ENCODE measurements at regions not wholly inside any gene's neighbourhood (a gene's known extent, or its start where the extent isn't known, plus 50 kb on each side); places are given as distances from the start of the nearest gene placed in this dataset.
A peak's percentile ranks its signal among the peaks of the same experiment; 100 is the strongest.

DNA sequence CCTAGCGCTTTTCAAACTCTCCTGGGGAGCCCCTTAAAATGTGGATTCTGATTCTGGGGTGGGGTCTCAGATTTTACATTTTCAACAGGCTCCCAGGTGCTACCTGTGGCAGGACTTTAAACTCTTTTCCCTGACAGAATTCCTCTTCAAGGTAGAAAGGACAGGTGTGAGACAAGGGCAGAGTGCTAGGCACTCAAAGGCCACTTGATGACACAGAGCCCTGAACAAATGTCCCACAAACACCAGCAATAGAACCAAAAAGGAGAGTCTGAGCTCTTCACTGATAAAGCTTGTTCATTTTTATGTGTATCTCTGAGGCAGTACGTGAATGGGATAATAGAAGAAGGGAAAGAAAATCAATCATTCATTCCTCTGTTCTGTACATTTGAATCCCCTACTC lies 77.7 kb upstream of the PELI1 start:
- DNase-seq (ENCODE audit: low spot score): no peak

DNA sequence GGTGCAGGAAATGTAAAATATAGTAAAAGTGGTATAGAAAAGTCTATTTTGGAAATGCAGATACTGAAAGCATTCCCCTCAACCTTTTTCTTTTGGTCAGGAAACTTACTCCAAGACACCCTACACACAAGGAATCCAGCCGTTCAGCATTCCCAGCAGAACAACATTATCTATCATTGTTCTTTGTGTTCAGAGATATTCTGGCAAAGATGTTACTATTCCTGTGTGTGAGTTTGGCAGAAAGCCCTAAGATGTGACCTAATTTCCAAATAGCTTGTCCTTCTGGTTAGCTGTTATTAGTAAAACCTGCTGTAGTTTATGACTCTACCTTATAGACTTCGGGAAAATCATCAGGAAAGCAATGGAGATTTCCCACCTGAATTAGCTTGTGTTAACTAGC lies 78.1 kb upstream of the PELI1 start:
- no peak for DNase-seq (ENCODE audit: low spot score)

GRCh38 chr2:64223055-64223454 lies 78.8 kb upstream of the PELI1 start:
- DNase-seq (ENCODE audit: low spot score): no peak

DNA sequence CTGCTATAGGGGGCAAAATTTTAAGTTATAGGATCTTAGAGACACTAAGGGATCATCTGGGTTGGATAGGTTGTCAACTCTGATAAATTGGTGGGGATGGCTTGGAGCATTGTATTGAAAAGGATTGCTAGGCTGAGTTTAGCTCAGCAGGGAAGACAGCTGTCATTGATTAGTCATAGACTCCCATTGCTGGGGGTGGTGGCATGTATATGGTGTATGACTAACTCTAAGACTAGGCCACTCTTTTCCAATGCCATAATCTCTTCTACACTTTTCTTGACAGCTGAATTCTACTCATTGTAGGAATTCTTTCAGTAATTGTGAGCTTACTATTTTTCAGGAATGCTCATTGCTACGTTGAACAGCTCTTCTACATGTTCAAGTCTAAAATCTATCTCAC lies 81.3 kb upstream of the PELI1 start:
- DNase-seq (ENCODE audit: low spot score): no peak

DNA sequence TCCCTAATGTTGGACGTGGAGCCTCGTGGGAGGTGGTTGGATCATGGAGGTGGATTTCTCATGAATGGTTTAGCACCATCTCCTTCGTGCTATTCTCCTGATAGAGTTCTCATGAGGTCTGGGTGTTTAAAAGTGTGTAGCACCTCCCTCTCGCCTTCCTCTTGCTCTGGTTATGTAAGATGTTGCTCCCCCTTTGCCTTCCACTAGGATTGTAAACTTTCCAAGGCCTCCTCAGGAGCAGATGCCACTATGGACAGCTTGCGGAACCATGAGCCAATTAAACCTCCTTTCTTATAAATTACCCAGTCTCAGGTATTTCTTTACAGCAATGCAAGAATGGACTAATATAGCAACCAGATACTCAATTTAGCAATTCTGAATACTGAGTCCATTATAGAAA lies 82.4 kb upstream of the PELI1 start:
- DNase-seq (ENCODE audit: low spot score): no peak

- no peak for DNase-seq (ENCODE audit: low spot score)
These were observed 83.4 kb upstream of the PELI1 start for GRCh38 chr2:64227603-64228125.

DNA sequence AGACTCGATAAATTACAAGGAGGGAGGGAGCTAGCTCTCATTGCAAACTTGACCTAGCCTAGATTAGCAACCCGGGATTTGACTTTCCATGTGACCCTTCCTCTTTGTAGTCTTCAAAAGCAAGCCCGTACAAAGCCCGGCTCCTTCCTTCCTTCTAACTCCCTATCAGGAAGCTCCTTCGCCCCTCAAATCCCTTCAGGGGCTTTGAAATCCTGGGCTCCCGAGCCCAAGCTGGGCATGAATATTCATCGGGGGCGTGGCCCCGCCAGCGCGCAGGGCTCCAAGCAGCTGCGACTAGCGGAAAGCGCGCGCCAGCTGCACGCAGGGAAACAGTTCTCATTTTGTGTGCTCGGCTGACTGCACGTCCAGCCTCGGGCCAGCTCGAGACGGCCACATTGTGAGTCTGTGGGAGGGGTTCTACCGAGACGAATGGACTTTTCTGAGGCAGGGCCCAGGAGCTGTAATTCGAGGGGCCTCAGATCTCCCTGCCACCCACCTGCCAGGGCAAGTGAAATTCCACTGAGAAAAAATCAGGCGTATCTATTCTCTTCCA lies 84.0 kb upstream of the PELI1 start:
- peak; percentile 89 for DNase-seq (ENCODE audit: low spot score)

DNA sequence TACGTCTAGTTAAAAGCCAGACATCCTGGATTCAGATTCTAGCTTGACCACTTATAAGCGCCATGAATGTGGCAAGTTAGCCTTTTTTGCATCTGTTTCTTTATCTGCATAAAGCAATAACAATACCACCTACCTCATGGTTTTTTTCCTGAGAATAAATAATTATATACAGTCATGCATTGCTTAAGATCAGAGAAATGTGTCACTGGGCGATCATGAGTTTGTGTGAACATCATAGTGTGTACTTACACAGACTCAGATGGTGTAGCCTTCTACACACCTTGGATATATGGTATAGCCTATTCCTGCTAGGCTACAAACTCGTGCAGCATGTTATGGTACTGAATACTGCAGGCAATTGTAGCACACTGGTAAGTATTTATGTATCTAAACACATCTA lies 84.7 kb upstream of the PELI1 start:
- DNase-seq (ENCODE audit: low spot score): no peak

DNA sequence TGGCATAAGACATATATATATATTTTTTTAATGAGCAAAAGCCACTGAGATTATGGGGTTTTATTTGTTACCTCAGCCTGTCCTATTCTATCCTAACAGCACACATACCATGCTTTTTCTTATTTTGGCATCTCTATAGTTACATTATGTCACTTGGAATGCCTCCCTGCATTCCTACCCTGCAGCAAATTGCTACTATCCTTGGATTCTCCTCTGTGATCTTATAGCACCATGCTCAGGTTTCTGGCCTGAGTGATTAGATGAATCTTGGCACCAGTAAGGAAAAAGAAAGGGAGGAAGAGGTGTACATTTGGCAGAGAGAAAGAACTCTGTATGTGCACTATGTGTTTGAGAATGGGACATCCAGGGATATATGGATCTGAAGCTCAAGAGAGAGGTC lies 86.3 kb upstream of the PELI1 start:
- no peak for DNase-seq (ENCODE audit: low spot score)

GRCh38 chr2:64232266-64232665 lies 88.0 kb upstream of the PELI1 start:
- no peak for DNase-seq (ENCODE audit: low spot score)

GRCh38 chr2:64233376-64233922 lies 89.2 kb upstream of the PELI1 start:
- no peak for DNase-seq (ENCODE audit: low spot score)

- DNase-seq (ENCODE audit: low spot score): no peak
These were observed 89.9 kb upstream of the PELI1 start for GRCh38 chr2:64234150-64234549.

DNA sequence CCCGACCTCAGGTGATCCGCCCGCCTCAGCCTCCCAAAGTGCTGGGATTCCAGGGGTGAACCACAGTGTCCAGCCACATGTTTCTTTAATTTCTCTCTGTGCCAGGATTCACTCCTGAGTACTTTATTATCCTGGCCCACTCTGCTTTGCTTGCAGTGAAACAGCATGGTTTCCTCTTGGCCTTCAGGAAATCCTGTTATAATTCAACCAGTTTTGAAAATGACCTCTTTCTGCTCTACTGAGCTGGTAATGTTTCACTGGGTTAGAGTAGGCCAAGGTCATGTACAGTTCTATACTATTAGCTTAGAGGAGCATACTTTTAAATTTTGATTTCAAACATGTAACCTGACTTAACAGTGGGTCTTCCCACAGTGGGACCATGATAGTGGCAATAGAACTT lies 90.6 kb upstream of the PELI1 start:
- no peak for DNase-seq (ENCODE audit: low spot score)

DNA sequence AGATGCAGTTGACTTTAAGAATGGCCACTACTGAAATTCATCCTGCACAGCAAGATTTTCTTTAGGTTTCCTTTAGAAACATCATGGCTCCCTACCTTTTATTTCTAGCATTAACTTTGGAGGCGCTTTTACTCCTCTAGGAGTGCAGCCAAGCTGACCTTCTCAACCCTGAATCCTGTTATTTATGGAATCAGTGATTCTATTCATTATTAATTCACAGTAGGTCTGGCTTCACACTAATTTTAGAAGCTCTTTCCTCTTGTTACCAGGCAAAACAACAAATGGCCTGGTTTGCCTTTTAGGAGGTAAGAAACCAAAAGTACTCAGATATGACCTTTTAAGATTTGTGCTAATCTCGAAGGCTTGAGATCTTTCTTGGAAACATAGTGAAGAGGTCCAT lies 93.0 kb upstream of the PELI1 start:
- no peak for DNase-seq (ENCODE audit: low spot score)

- DNase-seq (ENCODE audit: low spot score): no peak
These were observed 94.6 kb upstream of the PELI1 start for GRCh38 chr2:64238799-64239198.

- no peak for DNase-seq (ENCODE audit: low spot score)
These were observed 99.1 kb upstream of the PELI1 start for GRCh38 chr2:64243081-64244036.

GRCh38 chr2:64244037-64244416 lies 99.8 kb upstream of the PELI1 start:
- no peak for DNase-seq (ENCODE audit: low spot score)

- DNase-seq (ENCODE audit: low spot score): no peak
These were observed 101.4 kb upstream of the PELI1 start for GRCh38 chr2:64245631-64246030.

- no peak for DNase-seq (ENCODE audit: low spot score)
These were observed 102.7 kb upstream of the PELI1 start for GRCh38 chr2:64246962-64247361.

GRCh38 chr2:64249426-64249825 lies 105.2 kb upstream of the PELI1 start:
- DNase-seq (ENCODE audit: low spot score): no peak

GRCh38 chr2:64250063-64250462 lies 105.8 kb upstream of the PELI1 start:
- no peak for DNase-seq (ENCODE audit: low spot score)

DNA sequence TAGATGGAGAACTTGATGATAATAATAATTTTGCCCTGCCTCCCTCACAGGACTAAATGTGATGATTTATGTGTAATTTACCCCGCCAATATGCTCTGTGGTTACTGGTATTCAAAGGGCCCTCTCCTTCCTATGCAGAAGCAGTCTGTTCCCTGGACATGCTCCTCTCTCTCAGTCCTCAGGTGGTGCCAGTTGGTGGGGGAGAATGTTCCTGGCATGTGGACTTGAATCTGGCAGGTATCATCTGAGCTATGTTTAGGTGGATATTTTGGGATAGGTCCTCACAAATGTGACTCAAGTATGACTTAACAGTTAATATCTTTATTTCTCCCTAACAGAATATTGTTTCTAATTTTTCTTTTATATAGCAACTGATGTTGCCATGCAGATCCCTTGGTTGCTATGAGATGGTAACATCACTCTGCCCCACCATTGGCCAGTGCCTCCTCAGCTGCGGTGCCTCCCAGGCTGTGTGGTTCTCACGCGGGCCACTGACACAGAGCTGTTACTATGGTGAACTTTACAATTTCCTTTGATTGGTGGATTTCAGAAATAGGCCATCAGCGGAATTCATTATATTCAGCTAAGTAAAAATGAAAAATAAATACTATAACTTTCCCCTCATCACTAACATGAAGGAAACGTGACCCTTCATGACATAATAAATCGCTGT lies 106.7 kb upstream of the PELI1 start:
- no peak for DNase-seq (ENCODE audit: low spot score)
